HEK293T (cell line): ENCODE measurements at regions not wholly inside any gene's neighbourhood (a gene's known extent, or its start where the extent isn't known, plus 50 kb on each side); places are given as distances from the start of the nearest gene placed in this dataset.

Experiments used
- ARNT ChIP-seq: fragments of 450-650 bp; IDR thresholded peaks from 2 replicates; pipeline ENCODE4 v1.6.1; 2017; ENCODE audit warnings: mild to moderate bottlenecking
- BHLHE40 ChIP-seq: fragments of 450-650 bp; IDR thresholded peaks from 2 replicates; pipeline ENCODE4 v1.6.1; 2016; ENCODE audit warnings: mild to moderate bottlenecking, moderate library complexity, borderline replicate concordance
- ELF4 ChIP-seq: fragments of 450-650 bp; IDR thresholded peaks from 2 replicates; pipeline ENCODE4 v1.6.1; 2017; ENCODE audit warnings: antibody characterized with exemption
- FOXA1 ChIP-seq: fragments of 450-650 bp; IDR thresholded peaks from 2 replicates; pipeline ENCODE4 v1.6.1; 2016; ENCODE audit warnings: mild to moderate bottlenecking
- FOXK2 ChIP-seq: fragments of 450-650 bp; IDR thresholded peaks from 2 replicates; pipeline ENCODE4 v1.6.1; 2016; ENCODE audit warnings: mild to moderate bottlenecking
- FOXM1 ChIP-seq: fragments of 450-650 bp; IDR thresholded peaks from 2 replicates; pipeline ENCODE4 v1.6.1; 2017; ENCODE audit warnings: mild to moderate bottlenecking, borderline replicate concordance
- HDGF ChIP-seq: fragments of 450-650 bp; IDR thresholded peaks from 2 replicates; pipeline ENCODE4 v1.6.1; 2017; ENCODE audit warnings: antibody characterized with exemption, borderline replicate concordance
- L3MBTL2 ChIP-seq: fragments of 450-650 bp; conservative IDR thresholded peaks from 2 replicates; pipeline ENCODE4 v1.6.1; 2016; ENCODE audit warnings: mild to moderate bottlenecking
- LEF1 ChIP-seq: fragments of 450-650 bp; IDR thresholded peaks from 2 replicates; pipeline ENCODE4 v1.6.1; 2017; ENCODE audit warnings: mild to moderate bottlenecking, borderline replicate concordance
- PKNOX1 ChIP-seq: fragments of 450-650 bp; IDR thresholded peaks from 2 replicates; pipeline ENCODE4 v1.6.1; 2016
- SP1 ChIP-seq: fragments of 450-650 bp; IDR thresholded peaks from 2 replicates; pipeline ENCODE4 v1.6.1; 2017
- SUZ12 ChIP-seq: fragments of 450-650 bp; IDR thresholded peaks from 2 replicates; pipeline ENCODE4 v1.6.1; 2016; ENCODE audit warnings: mild to moderate bottlenecking
- TARDBP ChIP-seq: fragments of 450-650 bp; IDR thresholded peaks from 2 replicates; pipeline ENCODE4 v1.6.1; 2016
- ZNF384 ChIP-seq: fragments of 450-650 bp; IDR thresholded peaks from 2 replicates; pipeline ENCODE4 v1.6.1; 2016

- TF ChIP-seq FOXA1 (no peak), ZNF384 (no peak), FOXK2 (no peak), ELF4 (no peak), SP1 (no peak), L3MBTL2 (no peak), HDGF (no peak), PKNOX1 (no peak), FOXM1 (no peak), BHLHE40 (no peak), ARNT (no peak), TARDBP (no peak), SUZ12 (no peak), LEF1 (no peak)
Measured at GRCh38 chr3:176403531-176403930, 793.8 kb downstream of the TBL1XR1 start.
